Upper lobe of right lung (tissue), 1 donor: ENCODE measurements at regions not wholly inside any gene's neighbourhood (a gene's known extent, or its start where the extent isn't known, plus 50 kb on each side); places are given as distances from the start of the nearest gene placed in this dataset.

Experiments
- ATAC-seq: fragments of 200-7000 bp; cut with Tn5 transposase; one replicate; pipeline ENCODE4 v1.9.1; 2020; ENCODE audit warnings: mild to moderate bottlenecking, moderate library complexity
- DNase-seq: peaks from one replicate; pipeline ENCODE4 v3.0.0-alpha.2; 2020
- H3K27ac ChIP-seq: fragments of 200-600 bp; one replicate; pipeline ENCODE4 v1.8.0; 2022
- H3K27me3 ChIP-seq: fragments of 200-600 bp; one replicate; pipeline ENCODE4 v1.8.0; 2022; ENCODE audit warnings: mild to moderate bottlenecking
- H3K36me3 ChIP-seq: fragments of 200-600 bp; one replicate; pipeline ENCODE4 v1.8.0; 2022
- H3K4me1 ChIP-seq: fragments of 200-600 bp; one replicate; pipeline ENCODE4 v1.8.0; 2022
- H3K4me3 ChIP-seq: fragments of 200-600 bp; one replicate; pipeline ENCODE4 v1.8.0; 2022; ENCODE audit warnings: mild to moderate bottlenecking
- H3K9me3 ChIP-seq: fragments of 200-600 bp; one replicate; pipeline ENCODE4 v1.8.0; 2022
- intact Hi-C: fragments of 100-400 bp; cut with DNase I; formaldehyde crosslinking; loops from one replicate; pipeline ENCODE4 v1.11.0; 2022
- TF ChIP-seq, protein P1 (sequence below): fragments of 200-600 bp; IDR thresholded peaks from one replicate; pipeline ENCODE4 v1.8.0; 2022; ENCODE audit warnings: antibody characterized with exemption
- donor health status: DM: no; HTN: yes; CAD: no; lungs with severe emphysema.

DNA sequence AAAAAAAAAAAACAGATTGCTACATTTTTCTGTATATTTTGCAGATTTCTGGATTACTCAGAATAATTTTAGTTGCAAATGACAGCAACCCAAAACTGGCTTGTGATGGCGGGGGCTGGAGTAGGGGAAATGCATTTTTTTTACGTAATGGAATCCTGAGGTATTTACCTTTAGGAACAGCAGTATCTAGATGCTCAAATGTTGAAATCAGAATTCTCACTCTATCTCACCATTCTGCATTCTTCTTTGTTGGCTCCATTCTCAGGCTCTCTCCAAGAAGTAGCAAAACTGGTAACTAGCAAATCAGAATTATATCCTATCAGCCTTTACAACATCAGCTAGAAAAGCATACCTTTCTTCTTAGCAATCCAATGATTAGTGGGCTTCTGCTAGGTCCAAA, 554.3 kb downstream of the PRELID2 start:
- Histone ChIP-seq H3K4me3 (no peak overlapping the region), H3K27me3 (no peaks in the 10 kb centered on the region), H3K4me1 (no peaks in the 10 kb centered on the region), H3K27ac (no peak overlapping the region), H3K9me3 (no peaks in the 10 kb centered on the region), H3K36me3 (no peaks in the 10 kb centered on the region)
- no peak for ATAC-seq
- TF ChIP-seq, protein P1, sequence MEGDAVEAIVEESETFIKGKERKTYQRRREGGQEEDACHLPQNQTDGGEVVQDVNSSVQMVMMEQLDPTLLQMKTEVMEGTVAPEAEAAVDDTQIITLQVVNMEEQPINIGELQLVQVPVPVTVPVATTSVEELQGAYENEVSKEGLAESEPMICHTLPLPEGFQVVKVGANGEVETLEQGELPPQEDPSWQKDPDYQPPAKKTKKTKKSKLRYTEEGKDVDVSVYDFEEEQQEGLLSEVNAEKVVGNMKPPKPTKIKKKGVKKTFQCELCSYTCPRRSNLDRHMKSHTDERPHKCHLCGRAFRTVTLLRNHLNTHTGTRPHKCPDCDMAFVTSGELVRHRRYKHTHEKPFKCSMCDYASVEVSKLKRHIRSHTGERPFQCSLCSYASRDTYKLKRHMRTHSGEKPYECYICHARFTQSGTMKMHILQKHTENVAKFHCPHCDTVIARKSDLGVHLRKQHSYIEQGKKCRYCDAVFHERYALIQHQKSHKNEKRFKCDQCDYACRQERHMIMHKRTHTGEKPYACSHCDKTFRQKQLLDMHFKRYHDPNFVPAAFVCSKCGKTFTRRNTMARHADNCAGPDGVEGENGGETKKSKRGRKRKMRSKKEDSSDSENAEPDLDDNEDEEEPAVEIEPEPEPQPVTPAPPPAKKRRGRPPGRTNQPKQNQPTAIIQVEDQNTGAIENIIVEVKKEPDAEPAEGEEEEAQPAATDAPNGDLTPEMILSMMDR: no peak
- intact Hi-C loops: no loop called here
- no peak for DNase-seq

DNA sequence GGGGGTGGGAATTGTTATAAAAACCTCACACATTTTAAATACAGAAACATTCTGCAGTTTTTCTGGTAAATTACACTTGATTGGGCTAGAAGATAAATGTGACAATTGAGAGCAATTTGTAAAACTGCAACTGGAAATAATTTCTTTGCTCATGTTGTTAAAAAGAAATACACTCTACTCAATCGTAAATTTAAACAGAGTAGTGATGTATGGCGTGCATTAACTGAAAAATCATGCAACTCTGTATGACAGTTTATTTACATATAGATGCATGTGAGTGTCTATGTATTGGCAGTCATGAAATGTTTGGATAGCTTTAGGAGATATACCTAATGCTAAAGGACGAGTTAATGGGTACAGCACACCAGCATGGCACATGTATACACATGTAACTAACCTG, 554.9 kb downstream of the PRELID2 start:
- Histone ChIP-seq H3K27me3 (no peaks in the 10 kb centered on the region), H3K27ac (no peak overlapping the region), H3K9me3 (no peaks in the 10 kb centered on the region), H3K4me3 (no peak overlapping the region), H3K4me1 (no peaks in the 10 kb centered on the region), H3K36me3 (no peaks in the 10 kb centered on the region)
- DNase-seq (no peak), ATAC-seq (no peak)
- intact Hi-C loops: no loop called here
- TF ChIP-seq, protein P1: no peak

- Histone ChIP-seq H3K9me3 (no peaks in the 10 kb centered on the region), H3K36me3 (no peaks in the 10 kb centered on the region), H3K4me3 (no peak overlapping the region), H3K27ac (no peak overlapping the region), H3K4me1 (no peaks in the 10 kb centered on the region), H3K27me3 (no peaks in the 10 kb centered on the region)
- ATAC-seq: no peak
- DNase-seq: no peak
- TF ChIP-seq, protein P1: no peak
- intact Hi-C loops: no loop called here
These were observed 574.5 kb downstream of the PRELID2 start for GRCh38 chr5:145260670-145261069.

GRCh38 chr5:145247745-145248040, 587.4 kb downstream of the PRELID2 start:
- intact Hi-C loops: no loop called here
- Histone ChIP-seq H3K4me3 (no peak overlapping the region), H3K27me3 (no peaks in the 10 kb centered on the region), H3K4me1 (no peaks in the 10 kb centered on the region), H3K27ac (no peak overlapping the region), H3K9me3 (no peaks in the 10 kb centered on the region), H3K36me3 (no peaks in the 10 kb centered on the region)
- TF ChIP-seq, protein P1: no peak
- no peak for DNase-seq
- ATAC-seq: no peak

DNA sequence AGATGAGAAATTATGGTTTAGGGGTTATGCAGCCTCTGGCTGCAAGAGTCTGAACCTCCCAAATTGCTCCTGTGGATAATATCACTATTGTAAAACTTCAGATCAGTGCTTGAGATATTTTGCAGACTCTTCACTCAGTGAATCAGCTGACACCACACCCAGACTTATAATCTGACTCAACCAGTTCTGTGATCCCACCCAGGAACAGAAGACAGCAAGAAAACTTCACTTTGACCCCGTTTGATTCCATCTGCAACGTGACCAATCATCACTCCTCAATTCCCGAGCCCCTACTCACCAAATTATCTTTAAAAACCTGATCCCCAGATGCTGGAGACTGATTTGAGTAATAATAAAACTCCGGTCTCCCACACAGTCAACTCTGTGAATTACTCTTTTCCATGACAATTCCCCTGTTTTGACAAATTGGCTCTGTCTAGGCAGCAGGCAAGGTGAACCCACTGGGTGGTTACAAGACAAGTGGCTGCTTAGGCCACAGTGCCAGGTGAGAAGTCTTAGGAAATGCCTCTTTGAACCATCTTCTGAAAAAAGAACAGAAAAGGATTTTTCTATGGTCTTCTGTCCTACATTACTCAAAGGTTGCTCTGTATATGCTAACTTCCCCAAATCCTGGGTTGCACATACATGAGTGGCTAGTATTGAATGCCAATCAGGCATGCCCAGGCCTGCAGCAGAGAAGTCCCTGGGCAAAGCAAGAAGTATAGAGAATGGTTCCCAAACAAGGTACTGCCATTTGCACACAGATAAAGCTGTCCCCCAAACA, 588.0 kb downstream of the PRELID2 start:
- intact Hi-C loops: no loop called here
- Histone ChIP-seq H3K27ac (no peak overlapping the region), H3K4me1 (no peaks in the 10 kb centered on the region), H3K36me3 (no peaks in the 10 kb centered on the region), H3K27me3 (no peaks in the 10 kb centered on the region), H3K4me3 (no peak overlapping the region), H3K9me3 (no peaks in the 10 kb centered on the region)
- DNase-seq (no peak), ATAC-seq (no peak)
- TF ChIP-seq, protein P1: no peak

DNA sequence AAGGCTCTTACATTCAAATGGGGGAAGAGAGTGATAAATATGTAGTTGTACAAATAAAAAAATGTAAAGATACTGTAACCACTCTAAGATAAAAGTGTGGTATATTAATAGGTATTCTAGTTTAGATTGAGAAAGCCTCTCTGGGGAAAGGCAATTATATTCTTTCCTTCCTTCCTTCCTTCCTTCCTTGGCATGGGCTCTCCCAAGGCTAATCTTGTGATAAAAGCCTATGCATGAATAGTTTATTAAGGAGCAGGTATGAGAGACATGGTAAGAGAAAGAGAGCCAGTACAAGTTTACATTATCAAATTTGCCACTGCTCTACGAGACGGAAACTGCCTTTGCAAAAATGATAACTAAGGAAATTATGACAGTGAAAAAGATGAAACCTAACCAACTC, 588.8 kb downstream of the PRELID2 start:
- Histone ChIP-seq H3K9me3 (no peaks in the 10 kb centered on the region), H3K4me3 (no peak overlapping the region), H3K27ac (no peak overlapping the region), H3K4me1 (no peaks in the 10 kb centered on the region), H3K27me3 (no peaks in the 10 kb centered on the region), H3K36me3 (no peaks in the 10 kb centered on the region)
- intact Hi-C loops: no loop called here
- TF ChIP-seq, protein P1: no peak
- ATAC-seq: no peak
- no peak for DNase-seq
